AG10803 (cell line): ENCODE measurements at regions not wholly inside any gene's neighbourhood (a gene's known extent, or its start where the extent isn't known, plus 50 kb on each side); places are given as distances from the start of the nearest gene placed in this dataset.

Experiments
- DNase-seq: peaks from one replicate; pipeline ENCODE4 v3.0.0; 2010; ENCODE audit warnings: low read depth
- H3K4me3 ChIP-seq: 2 replicates; pipeline ENCODE4 v1.5.1; 2011; ENCODE audit warnings: mild to moderate bottlenecking, low read length, control low read depth
- TF ChIP-seq, protein P1 (sequence below): conservative IDR thresholded peaks from 2 replicates; pipeline ENCODE4 v1.5.1; 2011; ENCODE audit warnings: mild to moderate bottlenecking, low read length, control low read depth, inconsistent platforms

DNA sequence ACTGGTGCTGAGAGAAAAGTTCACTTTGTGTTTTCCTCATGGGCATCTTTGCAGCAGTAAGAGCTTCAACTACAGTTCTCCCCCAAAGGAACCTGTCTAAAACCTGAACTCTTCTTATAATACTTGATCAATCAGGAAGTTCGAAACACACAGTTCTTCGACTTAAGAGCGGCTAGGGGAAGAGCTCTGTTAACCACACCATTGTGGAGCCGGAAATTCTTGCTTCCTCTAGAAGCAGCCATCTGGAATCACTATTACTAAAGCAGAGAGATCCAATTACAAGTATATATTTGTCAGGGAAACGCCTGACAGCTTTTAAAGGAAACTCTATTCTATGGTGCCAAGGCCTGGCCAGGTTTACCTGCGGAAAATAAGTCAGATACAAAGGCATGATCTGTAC lies 337.3 kb upstream of the CBLB start:
- no peak overlapping the region for H3K4me3 ChIP-seq
- DNase-seq, result peak; percentile 68

DNA sequence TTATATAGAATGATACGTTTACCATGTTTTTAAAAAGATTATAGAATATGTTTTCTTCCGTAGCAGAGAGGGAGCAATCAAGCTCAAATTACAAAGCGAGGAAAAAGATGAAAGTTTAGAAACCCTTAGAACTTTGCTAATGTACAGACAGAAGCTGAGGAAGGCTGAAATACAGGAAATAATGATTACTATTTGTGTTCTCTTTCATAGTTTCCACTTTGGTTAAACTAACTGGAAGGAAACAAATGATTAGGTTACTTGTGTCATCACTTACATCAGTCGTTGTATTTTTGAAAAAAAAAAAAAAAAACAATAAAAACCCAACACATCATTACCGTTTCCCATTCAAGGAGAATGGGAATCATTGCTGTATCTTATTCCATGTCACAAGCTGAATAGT lies 337.8 kb upstream of the CBLB start:
- DNase-seq, result no peak
- H3K4me3 ChIP-seq, result no peak overlapping the region
- TF ChIP-seq, protein P1, sequence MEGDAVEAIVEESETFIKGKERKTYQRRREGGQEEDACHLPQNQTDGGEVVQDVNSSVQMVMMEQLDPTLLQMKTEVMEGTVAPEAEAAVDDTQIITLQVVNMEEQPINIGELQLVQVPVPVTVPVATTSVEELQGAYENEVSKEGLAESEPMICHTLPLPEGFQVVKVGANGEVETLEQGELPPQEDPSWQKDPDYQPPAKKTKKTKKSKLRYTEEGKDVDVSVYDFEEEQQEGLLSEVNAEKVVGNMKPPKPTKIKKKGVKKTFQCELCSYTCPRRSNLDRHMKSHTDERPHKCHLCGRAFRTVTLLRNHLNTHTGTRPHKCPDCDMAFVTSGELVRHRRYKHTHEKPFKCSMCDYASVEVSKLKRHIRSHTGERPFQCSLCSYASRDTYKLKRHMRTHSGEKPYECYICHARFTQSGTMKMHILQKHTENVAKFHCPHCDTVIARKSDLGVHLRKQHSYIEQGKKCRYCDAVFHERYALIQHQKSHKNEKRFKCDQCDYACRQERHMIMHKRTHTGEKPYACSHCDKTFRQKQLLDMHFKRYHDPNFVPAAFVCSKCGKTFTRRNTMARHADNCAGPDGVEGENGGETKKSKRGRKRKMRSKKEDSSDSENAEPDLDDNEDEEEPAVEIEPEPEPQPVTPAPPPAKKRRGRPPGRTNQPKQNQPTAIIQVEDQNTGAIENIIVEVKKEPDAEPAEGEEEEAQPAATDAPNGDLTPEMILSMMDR, result no peak

More for the DNA sequence above, 337.3 kb upstream of the CBLB start:
- TF ChIP-seq, protein P1, result no peak

DNA sequence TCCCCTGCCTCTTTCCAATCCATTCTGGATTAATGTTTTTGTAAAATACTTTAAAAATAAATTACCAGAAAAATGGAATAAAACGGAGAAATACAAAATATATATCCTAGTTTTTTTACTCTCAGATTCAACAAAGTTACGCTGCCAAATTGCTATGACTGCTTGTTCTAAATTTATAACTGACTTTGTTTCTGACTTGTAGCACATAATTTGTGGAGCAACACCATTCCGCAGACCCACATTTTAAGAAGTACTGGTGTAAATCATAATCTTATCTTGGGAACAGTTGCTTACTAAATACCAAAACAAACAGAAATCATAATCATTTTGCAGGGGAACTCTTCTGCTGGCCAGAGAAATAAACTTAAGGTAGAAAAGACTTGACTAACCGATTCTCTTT lies 339.4 kb upstream of the CBLB start:
- TF ChIP-seq, protein P1, result no peak
- no peak overlapping the region for H3K4me3 ChIP-seq
- peak; percentile 24 for DNase-seq

DNA sequence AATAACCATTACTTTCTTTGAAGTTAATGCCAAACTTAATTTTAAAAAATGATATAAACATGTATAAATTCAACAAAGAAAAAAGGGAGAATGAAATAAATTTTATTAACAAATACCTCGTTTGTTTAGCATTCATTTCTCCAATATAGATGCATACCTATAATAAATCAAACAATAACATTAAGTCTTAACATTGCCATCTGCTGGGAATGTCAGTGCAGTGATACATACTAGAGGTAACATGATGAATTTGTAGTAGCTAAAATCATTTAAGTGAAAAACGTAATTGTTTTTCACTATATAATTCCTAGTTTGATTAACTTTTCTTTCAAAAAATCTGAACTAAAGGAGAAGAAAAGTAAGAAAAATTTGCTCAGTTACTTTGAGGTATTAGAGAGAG lies 340.2 kb upstream of the CBLB start:
- peak; percentile 33 for DNase-seq
- H3K4me3 ChIP-seq, result no peak overlapping the region
- TF ChIP-seq, protein P1, result peak; percentile 39; the same call in 1 of the 2 replicates

DNA sequence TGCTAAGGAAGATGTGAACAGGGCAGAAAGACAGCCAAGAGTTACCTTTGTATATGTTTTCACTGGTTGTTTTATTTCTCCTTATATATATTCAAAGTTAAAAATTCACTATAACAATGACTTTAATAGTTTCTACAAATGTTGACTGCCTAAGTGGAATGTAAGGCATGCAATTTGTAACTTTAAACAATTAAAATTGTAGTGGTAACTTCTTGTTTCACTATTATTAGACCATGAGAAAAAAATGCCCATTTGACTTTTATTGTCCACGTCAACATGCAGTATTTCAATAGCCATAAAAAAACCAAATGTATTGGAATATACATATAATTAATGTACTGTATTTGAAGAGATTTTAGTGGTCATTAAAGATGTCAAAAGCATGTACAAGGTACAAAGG lies 340.7 kb upstream of the CBLB start:
- TF ChIP-seq, protein P1, result no peak
- DNase-seq, result no peak
- no peak overlapping the region for H3K4me3 ChIP-seq

DNA sequence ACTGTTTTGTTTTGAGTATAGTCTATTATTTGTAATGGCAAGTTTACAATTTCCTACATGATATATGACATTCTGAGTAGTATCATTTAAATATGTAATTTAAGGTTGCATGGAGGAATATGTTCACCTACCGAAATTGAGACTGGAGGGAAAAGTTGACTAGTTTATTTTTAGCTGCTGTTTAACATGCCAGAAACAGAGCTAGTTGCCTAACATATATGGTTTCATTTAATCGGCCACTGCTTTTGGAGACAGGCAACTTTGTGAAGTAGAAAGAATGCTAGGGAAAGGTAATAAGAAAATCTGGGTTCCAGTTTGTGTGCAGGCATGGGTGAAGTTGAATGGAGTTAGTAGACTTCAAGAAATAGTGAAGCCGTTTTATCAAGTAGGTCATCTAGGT lies 342.1 kb upstream of the CBLB start:
- no peak overlapping the region for H3K4me3 ChIP-seq
- no peak for DNase-seq
- TF ChIP-seq, protein P1, result no peak

DNA sequence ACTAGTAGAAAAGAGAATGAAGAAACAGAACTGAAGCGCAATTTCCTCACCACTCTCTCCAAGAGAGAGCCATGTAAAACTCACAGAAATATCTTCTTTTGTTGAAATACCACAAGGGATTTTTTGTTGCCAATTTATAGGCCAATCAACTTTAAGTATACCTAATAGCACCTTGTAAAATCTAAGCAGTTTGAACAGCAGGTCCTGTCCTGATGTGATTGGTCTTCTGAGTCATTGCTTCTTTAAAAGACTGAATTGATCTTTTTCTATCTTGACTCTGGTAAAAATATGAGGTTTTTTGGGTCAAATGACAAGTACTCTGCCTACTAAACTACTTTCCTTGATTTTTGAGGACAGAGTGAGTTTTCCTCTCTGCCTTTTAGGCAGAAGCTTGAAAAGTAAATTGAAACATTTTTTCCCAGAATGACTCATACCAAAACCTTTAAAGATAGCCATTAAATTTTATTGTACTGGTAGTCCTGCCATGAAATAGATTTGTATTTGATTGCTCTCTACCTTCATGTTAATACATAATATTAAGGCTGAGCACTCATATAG lies 343.9 kb upstream of the CBLB start:
- TF ChIP-seq, protein P1, result no peak
- H3K4me3 ChIP-seq, result no peak overlapping the region
- DNase-seq, result no peak
